WTC11 (cell line): ENCODE measurements at regions not wholly inside any gene's neighbourhood (a gene's known extent, or its start where the extent isn't known, plus 50 kb on each side); places are given as distances from the start of the nearest gene placed in this dataset.

Experiments used
- ATAC-seq: fragments of 200-7000 bp; cut with Tn5 transposase; 2 replicates; pipeline ENCODE4 v1.10.0; 2021; ENCODE audit warnings: mild to moderate bottlenecking, moderate library complexity
- CTCF ChIA-PET: fragments of 300-600 bp; sonication (Branson Sonifier 250); formaldehyde crosslinking; loops from one replicate; lab custom pipeline; 2021; ENCODE audit warnings: antibody characterized with exemption; lab: Charles Lee
- POLR2A ChIA-PET: fragments of 350-600 bp; sonication (Branson Sonifier 250); formaldehyde crosslinking; loops from one replicate; lab custom pipeline; 2021; ENCODE audit warnings: antibody characterized with exemption; lab: Charles Lee
- DNase-seq: peaks from one replicate; pipeline ENCODE4 v3.0.0; 2021; ENCODE audit warnings: low spot score
- H3K27ac Mint-ChIP-seq: 2 replicates; pipeline ENCODE4 v1.8.0; 2021; ENCODE audit warnings: mixed read lengths
- H3K27me3 Mint-ChIP-seq: 2 replicates; pipeline ENCODE4 v1.8.0; 2021; ENCODE audit warnings: low read depth, mild to moderate bottlenecking, moderate library complexity, mixed read lengths
- H3K36me3 Mint-ChIP-seq: 2 replicates; pipeline ENCODE4 v1.8.0; 2021; ENCODE audit warnings: mixed read lengths
- H3K4me1 Mint-ChIP-seq: 2 replicates; pipeline ENCODE4 v1.8.0; 2022; ENCODE audit warnings: mixed read lengths
- H3K4me3 Mint-ChIP-seq: 2 replicates; pipeline ENCODE4 v1.8.0; 2021; ENCODE audit warnings: mild to moderate bottlenecking, moderate library complexity, mixed read lengths
- H3K9me3 Mint-ChIP-seq: 2 replicates; pipeline ENCODE4 v1.8.0; 2021; ENCODE audit warnings: mixed read lengths
- ATF2 ChIP-seq: sonication (generic); formaldehyde crosslinking; IDR thresholded peaks from 2 replicates; pipeline ENCODE4 v1.8.1; 2022; ENCODE audit warnings: low read depth, missing genetic modification reagents, borderline replicate concordance
- ATF6 ChIP-seq: sonication (generic); formaldehyde crosslinking; IDR thresholded peaks from 2 replicates; pipeline ENCODE4 v1.8.1; 2023; ENCODE audit warnings: mild to moderate bottlenecking, missing genetic modification reagents
- FOXP4 ChIP-seq: sonication (generic); formaldehyde crosslinking; IDR thresholded peaks from 2 replicates; pipeline ENCODE4 v1.8.0; 2022; ENCODE audit warnings: mild to moderate bottlenecking, missing genetic modification reagents
- GTF2I ChIP-seq: fragments of 250-450 bp; sonication (Bioruptor Pico); conservative IDR thresholded peaks from 2 replicates; pipeline ENCODE4 v1.4.0; 2021; ENCODE audit warnings: mild to moderate bottlenecking
- MAX ChIP-seq: sonication (generic); formaldehyde crosslinking; IDR thresholded peaks from 2 replicates; pipeline ENCODE4 v1.8.0; 2022; ENCODE audit warnings: mild to moderate bottlenecking, missing genetic modification reagents
- MYBL2 ChIP-seq: sonication (generic); formaldehyde crosslinking; IDR thresholded peaks from 2 replicates; pipeline ENCODE4 v1.8.1; 2023; ENCODE audit warnings: mild to moderate bottlenecking, moderate library complexity, missing genetic modification reagents
- NFATC4 ChIP-seq: fragments of 250-450 bp; sonication (Bioruptor Pico); IDR thresholded peaks from 2 replicates; pipeline ENCODE4 v1.9.0; 2021; ENCODE audit warnings: mild to moderate bottlenecking
- NFE2L1 ChIP-seq: sonication (generic); formaldehyde crosslinking; IDR thresholded peaks from 2 replicates; pipeline ENCODE4 v1.8.1; 2023; ENCODE audit warnings: missing genetic modification reagents
- PRRX2 ChIP-seq: fragments of 250-450 bp; sonication (Bioruptor Pico); IDR thresholded peaks from 2 replicates; pipeline ENCODE4 v1.8.0; 2021; ENCODE audit warnings: mild to moderate bottlenecking
- STAT6 ChIP-seq: sonication (generic); formaldehyde crosslinking; conservative IDR thresholded peaks from 2 replicates; pipeline ENCODE4 v1.8.1; 2023; ENCODE audit warnings: mild to moderate bottlenecking, low read depth, missing genetic modification reagents, moderate library complexity
- TP53 ChIP-seq: sonication (generic); formaldehyde crosslinking; IDR thresholded peaks from 2 replicates; pipeline ENCODE4 v1.8.1; 2023; ENCODE audit warnings: mild to moderate bottlenecking, missing genetic modification reagents
- ZBTB43 ChIP-seq: sonication (generic); formaldehyde crosslinking; IDR thresholded peaks from 2 replicates; pipeline ENCODE4 v1.8.1; 2023; ENCODE audit warnings: mild to moderate bottlenecking, missing genetic modification reagents
- ZNF416 ChIP-seq: fragments of 250-450 bp; sonication (Bioruptor Pico); IDR thresholded peaks from 2 replicates; pipeline ENCODE4 v1.9.0; 2021; ENCODE audit warnings: mild to moderate bottlenecking, inconsistent platforms

GRCh38 chr1:57910305-57910704 lies 486.4 kb upstream of the DAB1 start (continued):
- TF ChIP-seq MAX (CRISPR knock-in tag) = no peak
- TF ChIP-seq ZNF416 = no peak
- no peak for TF ChIP-seq MYBL2
- TF ChIP-seq GTF2I = no peak

GRCh38 chr1:57908147-57908890 lies 484.5 kb upstream of the DAB1 start:
- Mint-ChIP-seq H3K27me3 (peaks cover 4% of the 10 kb centered on the region; the same call in 1 of the 2 replicates), H3K4me3 (no peak overlapping the region), H3K4me1 (peaks cover 4% of the 10 kb centered on the region), H3K36me3 (no peaks in the 10 kb centered on the region), H3K9me3 (no peaks in the 10 kb centered on the region), H3K27ac (no peak overlapping the region)
- ChIA-PET POLR2A (no interaction called here), CTCF (no interaction called here)
- no peak for ATAC-seq
- no peak for DNase-seq
- TF ChIP-seq TP53 (CRISPR knock-in tag) (no peak), PRRX2 (CRISPR knock-in tag) (no peak)

- Mint-ChIP-seq H3K36me3 (no peaks in the 10 kb centered on the region), H3K27ac (no peak overlapping the region), H3K27me3 (peaks cover 3% of the 10 kb centered on the region; the same call in 1 of the 2 replicates), H3K4me3 (no peak overlapping the region), H3K9me3 (no peaks in the 10 kb centered on the region), H3K4me1 (0 out of 2 replicates have a peak, but pooled peaks cover 5% of the 10 kb centered on the region)
- CTCF ChIA-PET = no interaction called here
- TF ChIP-seq ATF2 (CRISPR knock-in tag) = no peak
- no peak for TF ChIP-seq ZNF416
- no peak for TF ChIP-seq NFATC4 (CRISPR knock-in tag)
- no peak for TF ChIP-seq ATF6 (CRISPR knock-in tag)
- no peak for TF ChIP-seq STAT6 (CRISPR knock-in tag)
- no peak for TF ChIP-seq ZBTB43 (CRISPR knock-in tag)
- no peak for TF ChIP-seq FOXP4 (CRISPR knock-in tag)
- no peak for TF ChIP-seq NFE2L1 (CRISPR knock-in tag)
- ATAC-seq = no peak
- no peak for DNase-seq
- POLR2A ChIA-PET = no interaction called here
These were observed 477.5 kb upstream of the DAB1 start for GRCh38 chr1:57901208-57901919.
